ENCODE measurements at regions not wholly inside any gene's neighbourhood (a gene's known extent, or its start where the extent isn't known, plus 50 kb on each side); places are given as distances from the start of the nearest gene placed in this dataset.

DNA sequence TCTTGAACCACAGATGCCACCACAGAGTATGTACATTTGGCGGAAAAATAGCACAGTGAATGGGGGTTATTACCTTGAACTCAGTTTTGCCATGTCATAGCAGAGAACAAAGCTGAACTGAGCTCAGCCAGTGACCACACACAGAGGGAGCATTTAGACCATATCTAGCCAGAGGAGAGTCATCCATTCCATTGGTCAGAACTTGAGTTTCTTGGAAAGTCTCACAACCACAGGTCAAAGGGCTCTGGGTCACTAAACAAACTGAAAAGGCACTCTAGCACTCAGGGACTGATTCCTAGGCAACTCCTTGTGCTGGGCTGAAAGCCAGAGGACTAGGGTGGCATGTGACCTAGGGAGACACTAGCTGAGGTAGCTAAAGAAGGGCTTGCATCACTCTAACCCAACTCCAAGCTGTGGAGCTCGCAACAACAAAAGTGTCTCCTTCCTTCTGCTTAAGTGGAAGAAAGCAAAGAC, 239.7 kb upstream of the SEMA3D start:
- Histone ChIP-seq H3K4me2 (replicated peaks; ENCODE audit: extremely low read depth, low read length, poor library complexity, severe bottlenecking) (no peak overlapping the region), H3K9me3 (replicated peaks in 1 of 2; ENCODE audit: control insufficient read depth in 1 of 2, insufficient read depth in 1 of 2, low read length in 2 of 2) (peaks cover 0 to 25% of the 10 kb centered on the region in 2 donors), H2AFZ (ENCODE audit: insufficient read depth, low read depth, low read length, poor library complexity, severe bottlenecking) (no peak overlapping the region), H3K4me3 (replicated peaks in 1 of 3; ENCODE audit: low read depth in 2 of 3, low read length in 3 of 3) (no peak overlapping the region), H3K27ac (ENCODE audit: low read depth in 1 of 2, low read length in 2 of 2) (no peak overlapping the region), H3K36me3 (replicated peaks in 1 of 2; ENCODE audit: control insufficient read depth in 1 of 2, insufficient read depth in 2 of 2, low read length in 2 of 2) (no peaks in the 10 kb centered on the region), H3K4me1 (ENCODE audit: control insufficient read depth in 1 of 2, insufficient read depth in 2 of 2, low read length in 2 of 2) (no peaks in the 10 kb centered on the region), H3K27me3 (ENCODE audit: control insufficient read depth in 2 of 2, insufficient read depth in 2 of 2, low read length in 2 of 2) (no peaks in the 10 kb centered on the region), H3K9ac (ENCODE audit: insufficient read depth, low read length, poor library complexity, severe bottlenecking) (no peak overlapping the region), H4K20me1 (ENCODE audit: insufficient read depth, low read length) (no peaks in the 10 kb centered on the region), H3K79me2 (ENCODE audit: insufficient read depth, low read length) (no peaks in the 10 kb centered on the region)
- no peaks in the 10 kb centered on the region for H3K4me1 Mint-ChIP-seq
- intact Hi-C loops (cut with micrococcal nuclease): no loop called here
- no peak for DNase-seq
- WGBS (ENCODE audit: insufficient coverage): 100% methylated on average over 1 of the region's 2 CpGs
- no peak for TF ChIP-seq CTCF (IDR thresholded peaks at IDR 0.05)
- H3K4me3 Mint-ChIP-seq: no peak overlapping the region
- H3K27ac Mint-ChIP-seq: no peak overlapping the region
- no peaks in the 10 kb centered on the region for H3K27me3 Mint-ChIP-seq (ENCODE audit: low read depth in 3 of 3)
- no peaks in the 10 kb centered on the region for H3K36me3 Mint-ChIP-seq
- H3K9me3 Mint-ChIP-seq: peaks cover 4 to 13% (median 8%) of the 10 kb centered on the region in 7 donors

- H3K27ac ChIP-seq (ENCODE audit: low read depth in 1 of 2, low read length in 2 of 2): no peak overlapping the region
- no peaks in the 10 kb centered on the region for H3K4me1 Mint-ChIP-seq
- WGBS (ENCODE audit: insufficient coverage): 100% methylated on average over 2 of the region's 7 CpGs
- H3K36me3 ChIP-seq (replicated peaks in 1 of 2; ENCODE audit: control insufficient read depth in 1 of 2, insufficient read depth in 2 of 2, low read length in 2 of 2): no peaks in the 10 kb centered on the region
- no peak overlapping the region for H3K27ac Mint-ChIP-seq
- TF ChIP-seq CTCF (IDR thresholded peaks at IDR 0.05): no peak
- peaks cover 0 to 25% of the 10 kb centered on the region in 2 donors for H3K9me3 ChIP-seq (replicated peaks in 1 of 2; ENCODE audit: control insufficient read depth in 1 of 2, insufficient read depth in 1 of 2, low read length in 2 of 2)
- H3K9ac ChIP-seq (ENCODE audit: insufficient read depth, low read length, poor library complexity, severe bottlenecking): no peak overlapping the region
- no peak overlapping the region for H3K4me2 ChIP-seq (replicated peaks; ENCODE audit: extremely low read depth, low read length, poor library complexity, severe bottlenecking)
- no peaks in the 10 kb centered on the region for H3K36me3 Mint-ChIP-seq
- DNase-seq: no peak
- H2AFZ ChIP-seq (ENCODE audit: insufficient read depth, low read depth, low read length, poor library complexity, severe bottlenecking): no peak overlapping the region
- no peak overlapping the region for H3K4me3 ChIP-seq (replicated peaks in 1 of 3; ENCODE audit: low read depth in 2 of 3, low read length in 3 of 3)
- no peaks in the 10 kb centered on the region for H4K20me1 ChIP-seq (ENCODE audit: insufficient read depth, low read length)
- no peak overlapping the region for H3K4me3 Mint-ChIP-seq
- peaks cover 2 to 11% (median 6%) of the 10 kb centered on the region in 7 donors for H3K9me3 Mint-ChIP-seq
- H3K27me3 Mint-ChIP-seq (ENCODE audit: low read depth in 3 of 3): no peaks in the 10 kb centered on the region
- intact Hi-C loops (cut with micrococcal nuclease): no loop called here
- H3K4me1 ChIP-seq (ENCODE audit: control insufficient read depth in 1 of 2, insufficient read depth in 2 of 2, low read length in 2 of 2): no peaks in the 10 kb centered on the region
- no peaks in the 10 kb centered on the region for H3K79me2 ChIP-seq (ENCODE audit: insufficient read depth, low read length)
- H3K27me3 ChIP-seq (ENCODE audit: control insufficient read depth in 2 of 2, insufficient read depth in 2 of 2, low read length in 2 of 2): no peaks in the 10 kb centered on the region
Measured at GRCh38 chr7:85424298-85424697, 237.4 kb upstream of the SEMA3D start.
